HG03159 (cell line): ENCODE measurements at regions not wholly inside any gene's neighbourhood (a gene's known extent, or its start where the extent isn't known, plus 50 kb on each side); places are given as distances from the start of the nearest gene placed in this dataset.

Experiments used
- ATAC-seq: cut with Tn5 transposase; IDR thresholded peaks from one replicate; pipeline ENCODE4 v1.9.1; 2021; ENCODE audit warnings: mild to moderate bottlenecking, moderate library complexity; ENCODE audit not compliant: unreplicated experiment

GRCh38 chr2:74735009-74735408, 81.0 kb downstream of the SEMA4F start:
- ATAC-seq = no peak

- ATAC-seq = no peak
These were observed 81.5 kb downstream of the SEMA4F start for GRCh38 chr2:74735564-74735963.

- no peak for ATAC-seq
These were observed 82.5 kb downstream of the SEMA4F start for GRCh38 chr2:74736589-74736988.

GRCh38 chr2:74738586-74738985, 84.5 kb downstream of the SEMA4F start:
- ATAC-seq = no peak

GRCh38 chr2:74739129-74739528, 85.1 kb downstream of the SEMA4F start:
- ATAC-seq = no peak

GRCh38 chr2:74739733-74740241, 85.7 kb downstream of the SEMA4F start:
- no peak for ATAC-seq

GRCh38 chr2:74740395-74740740, 86.3 kb downstream of the SEMA4F start:
- ATAC-seq = no peak

GRCh38 chr2:74740741-74741431, 86.8 kb downstream of the SEMA4F start:
- ATAC-seq = no peak

GRCh38 chr2:74741629-74742028, 87.6 kb downstream of the SEMA4F start:
- no peak for ATAC-seq

- no peak for ATAC-seq
These were observed 88.4 kb downstream of the SEMA4F start for GRCh38 chr2:74742471-74742870.

GRCh38 chr2:74743039-74743438, 89.0 kb downstream of the SEMA4F start:
- ATAC-seq = no peak

- no peak for ATAC-seq
These were observed 89.7 kb downstream of the SEMA4F start for GRCh38 chr2:74743778-74744177.

- no peak for ATAC-seq
These were observed 89.0 kb upstream of the HK2 start for GRCh38 chr2:74744731-74745515.

- ATAC-seq = no peak
These were observed 88.2 kb upstream of the HK2 start for GRCh38 chr2:74745766-74746165.

- ATAC-seq = no peak
These were observed 87.4 kb upstream of the HK2 start for GRCh38 chr2:74746480-74746879.

GRCh38 chr2:74747411-74748080, 86.4 kb upstream of the HK2 start:
- ATAC-seq = no peak

GRCh38 chr2:74748665-74749064, 85.3 kb upstream of the HK2 start:
- no peak for ATAC-seq

GRCh38 chr2:74749432-74749831, 84.5 kb upstream of the HK2 start:
- no peak for ATAC-seq

GRCh38 chr2:74751981-74752851, 81.7 kb upstream of the HK2 start:
- ATAC-seq = no peak

GRCh38 chr2:74755386-74755785, 78.5 kb upstream of the HK2 start:
- ATAC-seq = no peak

GRCh38 chr2:74756356-74756890, 77.5 kb upstream of the HK2 start:
- peak; percentile 78 for ATAC-seq
